ENCODE measurements at regions not wholly inside any gene's neighbourhood (a gene's known extent, or its start where the extent isn't known, plus 50 kb on each side); places are given as distances from the start of the nearest gene placed in this dataset.

DNA sequence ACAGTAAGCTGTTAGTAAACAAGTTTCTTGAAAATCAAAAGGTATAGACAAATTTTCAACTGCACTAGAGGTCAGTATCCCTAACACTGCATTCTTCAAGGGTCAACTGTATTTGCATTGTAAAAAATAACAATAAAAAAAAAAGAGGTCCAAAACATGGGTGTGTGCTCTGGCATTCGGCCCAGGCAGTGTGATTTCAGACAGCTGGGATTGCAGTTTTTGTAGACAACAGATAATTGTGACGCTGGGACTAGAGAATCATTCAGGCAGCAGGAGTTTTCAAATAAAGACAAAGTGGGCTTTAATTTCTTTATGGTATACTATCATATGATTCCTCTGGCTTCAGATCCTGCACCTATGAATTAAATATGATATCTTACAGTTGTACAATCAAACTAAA, 543.2 kb upstream of the SEMA3D start:
- Mint-ChIP-seq H3K36me3 (ENCODE audit: low read depth) (no peaks in the 10 kb centered on the region), H3K27ac (no peak overlapping the region), H3K4me1 (ENCODE audit: low read depth) (no peaks in the 10 kb centered on the region), H3K9me3 (peaks cover 12% of the 10 kb centered on the region), H3K4me3 (no peak overlapping the region), H3K27me3 (no peaks in the 10 kb centered on the region)
- TF ChIP-seq, protein P1, sequence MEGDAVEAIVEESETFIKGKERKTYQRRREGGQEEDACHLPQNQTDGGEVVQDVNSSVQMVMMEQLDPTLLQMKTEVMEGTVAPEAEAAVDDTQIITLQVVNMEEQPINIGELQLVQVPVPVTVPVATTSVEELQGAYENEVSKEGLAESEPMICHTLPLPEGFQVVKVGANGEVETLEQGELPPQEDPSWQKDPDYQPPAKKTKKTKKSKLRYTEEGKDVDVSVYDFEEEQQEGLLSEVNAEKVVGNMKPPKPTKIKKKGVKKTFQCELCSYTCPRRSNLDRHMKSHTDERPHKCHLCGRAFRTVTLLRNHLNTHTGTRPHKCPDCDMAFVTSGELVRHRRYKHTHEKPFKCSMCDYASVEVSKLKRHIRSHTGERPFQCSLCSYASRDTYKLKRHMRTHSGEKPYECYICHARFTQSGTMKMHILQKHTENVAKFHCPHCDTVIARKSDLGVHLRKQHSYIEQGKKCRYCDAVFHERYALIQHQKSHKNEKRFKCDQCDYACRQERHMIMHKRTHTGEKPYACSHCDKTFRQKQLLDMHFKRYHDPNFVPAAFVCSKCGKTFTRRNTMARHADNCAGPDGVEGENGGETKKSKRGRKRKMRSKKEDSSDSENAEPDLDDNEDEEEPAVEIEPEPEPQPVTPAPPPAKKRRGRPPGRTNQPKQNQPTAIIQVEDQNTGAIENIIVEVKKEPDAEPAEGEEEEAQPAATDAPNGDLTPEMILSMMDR (IDR thresholded peaks at IDR 0.05) = no peak
- H3K4me1 ChIP-seq (ENCODE audit: insufficient read depth, low read length) = no peaks in the 10 kb centered on the region
- ATAC-seq (ENCODE audit: poor library complexity) = no peak
- no peak for DNase-seq
- ChIA-PET POLR2A (no interaction called here), CTCF (no interaction called here)
- H3K27me3 ChIP-seq (ENCODE audit: control insufficient read depth in 1 of 2, insufficient read depth in 2 of 2, low read length in 2 of 2) = no peaks in the 10 kb centered on the region
- H3K27ac ChIP-seq (ENCODE audit: low read depth in 1 of 2, low read length in 2 of 2) = no peak overlapping the region
- H3K4me3 ChIP-seq (ENCODE audit: low read length) = no peak overlapping the region
- intact Hi-C loops (cut with DNase I, micrococcal nuclease) = no loop called here
- H3K9me3 ChIP-seq (ENCODE audit: control insufficient read depth in 1 of 2, insufficient read depth in 1 of 2, low read length in 2 of 2) = peaks cover 4 to 6% of the 10 kb centered on the region in 2 experiments
- H3K36me3 ChIP-seq (ENCODE audit: insufficient read depth, low read length) = no peaks in the 10 kb centered on the region

DNA sequence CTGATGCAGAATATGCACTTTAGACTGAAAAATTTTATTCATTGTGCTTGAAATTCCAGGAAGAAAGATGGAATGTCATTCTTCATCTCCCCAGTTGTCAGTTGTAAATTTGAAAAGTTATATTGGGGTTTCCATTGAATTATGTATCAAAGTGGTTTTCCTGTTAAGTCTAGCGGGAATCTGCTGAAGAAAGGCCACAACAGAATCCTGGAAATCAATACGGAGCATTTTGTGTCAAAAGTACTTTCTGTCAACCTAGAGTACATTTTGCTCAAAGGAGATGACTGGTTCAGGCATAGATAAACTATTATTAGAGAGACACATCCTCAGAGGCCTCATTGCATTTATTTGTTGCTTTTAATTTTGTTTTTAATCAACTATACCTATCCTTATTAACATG, 538.2 kb upstream of the SEMA3D start:
- ChIA-PET POLR2A (no interaction called here), CTCF (no interaction called here)
- Mint-ChIP-seq H3K9me3 (peaks cover 8% of the 10 kb centered on the region), H3K4me3 (no peak overlapping the region), H3K36me3 (ENCODE audit: low read depth) (no peaks in the 10 kb centered on the region), H3K27ac (no peak overlapping the region), H3K27me3 (no peaks in the 10 kb centered on the region), H3K4me1 (ENCODE audit: low read depth) (no peaks in the 10 kb centered on the region)
- Histone ChIP-seq H3K9me3 (ENCODE audit: control insufficient read depth in 1 of 2, insufficient read depth in 1 of 2, low read length in 2 of 2) (no peaks in the 10 kb centered on the region), H3K27ac (ENCODE audit: low read depth in 1 of 2, low read length in 2 of 2) (no peak overlapping the region), H3K4me3 (ENCODE audit: low read length) (no peak overlapping the region), H3K27me3 (ENCODE audit: control insufficient read depth in 1 of 2, insufficient read depth in 2 of 2, low read length in 2 of 2) (no peaks in the 10 kb centered on the region), H3K36me3 (ENCODE audit: insufficient read depth, low read length) (no peaks in the 10 kb centered on the region), H3K4me1 (ENCODE audit: insufficient read depth, low read length) (no peaks in the 10 kb centered on the region)
- ATAC-seq (ENCODE audit: poor library complexity) (no peak), DNase-seq (no peak)
- TF ChIP-seq, protein P1 (IDR thresholded peaks at IDR 0.05) = no peak
- intact Hi-C loops (cut with DNase I, micrococcal nuclease) = no loop called here

DNA sequence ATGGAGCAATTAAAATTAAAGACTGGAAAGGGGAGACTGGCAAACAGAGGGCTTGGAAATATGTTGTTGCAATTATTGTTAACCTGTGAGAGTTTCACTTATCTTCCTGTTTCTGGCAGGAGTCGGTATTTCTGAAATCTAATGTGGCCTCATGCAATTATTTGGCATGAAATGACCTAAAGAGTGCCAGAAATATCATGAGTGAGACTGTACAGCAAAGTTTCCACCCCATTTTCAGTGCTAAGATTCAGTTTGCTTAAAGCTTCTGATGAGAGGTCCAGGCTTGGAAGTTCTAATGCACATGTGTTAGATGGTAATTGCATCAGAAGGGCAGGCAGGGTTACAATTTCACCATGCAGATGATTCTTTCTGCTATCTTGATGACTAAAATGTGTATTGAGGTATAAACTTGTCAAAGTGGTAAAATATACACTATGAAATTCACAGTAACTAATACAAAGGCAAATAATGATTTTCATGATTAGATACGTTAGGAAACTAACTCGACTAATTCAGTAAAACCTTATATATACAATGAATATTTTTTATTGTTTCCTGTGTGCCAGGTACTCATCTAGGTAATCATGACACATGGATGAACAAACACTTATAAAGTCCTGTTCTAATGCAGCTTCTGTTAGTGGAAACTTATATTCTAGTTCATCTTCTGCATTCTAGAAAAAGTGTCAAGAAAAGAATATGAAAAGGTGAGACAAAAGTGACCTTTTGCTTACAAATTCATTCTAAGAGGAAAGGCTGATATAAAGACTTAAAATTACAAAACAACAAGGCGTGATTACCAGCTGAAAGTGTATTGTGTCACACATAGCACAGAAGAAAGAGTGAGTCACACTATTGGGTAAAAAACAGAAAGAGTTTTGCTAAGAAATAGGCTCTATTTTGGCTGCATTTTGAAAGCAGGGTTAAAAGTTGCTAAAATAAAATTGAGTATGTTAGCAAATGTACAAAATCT, 533.4 kb upstream of the SEMA3D start:
- H3K36me3 Mint-ChIP-seq (ENCODE audit: low read depth) = no peaks in the 10 kb centered on the region
- H3K9me3 Mint-ChIP-seq = peaks cover 2% of the 10 kb centered on the region
- H3K27ac Mint-ChIP-seq = no peak overlapping the region
- ATAC-seq (ENCODE audit: poor library complexity) = no peak
- peak in 1 of 14 experiments; percentile 12 for DNase-seq
- ChIA-PET POLR2A (no interaction called here), CTCF (no interaction called here)
- no peaks in the 10 kb centered on the region for H3K4me1 Mint-ChIP-seq (ENCODE audit: low read depth)
- H3K36me3 ChIP-seq (ENCODE audit: insufficient read depth, low read length) = no peaks in the 10 kb centered on the region
- no peak overlapping the region for H3K4me3 ChIP-seq (ENCODE audit: low read length)
- peaks cover 0 to 8% of the 10 kb centered on the region in 2 experiments for H3K9me3 ChIP-seq (ENCODE audit: control insufficient read depth in 1 of 2, insufficient read depth in 1 of 2, low read length in 2 of 2)
- H3K27me3 Mint-ChIP-seq = no peaks in the 10 kb centered on the region
- H3K4me1 ChIP-seq (ENCODE audit: insufficient read depth, low read length) = no peaks in the 10 kb centered on the region
- H3K27ac ChIP-seq (ENCODE audit: low read depth in 1 of 2, low read length in 2 of 2) = no peak overlapping the region
- H3K27me3 ChIP-seq (ENCODE audit: control insufficient read depth in 1 of 2, insufficient read depth in 2 of 2, low read length in 2 of 2) = no peaks in the 10 kb centered on the region
- TF ChIP-seq, protein P1 (IDR thresholded peaks at IDR 0.05) = no peak
- no peak overlapping the region for H3K4me3 Mint-ChIP-seq
- intact Hi-C loops (cut with DNase I, micrococcal nuclease) = no loop called here

Data from CD4-positive, alpha-beta T cell (primary cell).